SK-N-SH (cell line): ENCODE measurements at regions not wholly inside any gene's neighbourhood (a gene's known extent, or its start where the extent isn't known, plus 50 kb on each side); places are given as distances from the start of the nearest gene placed in this dataset.

Experiments used
- CTCF ChIA-PET: fragments of 300-600, 350-600 bp; formaldehyde crosslinking; extraction: SDS; loops from one replicate; lab custom pipeline; 2021; lab: Yijun Ruan, JAX
- POLR2A ChIA-PET: fragments of 350-600 bp; sonication (Branson Sonifier 250); formaldehyde crosslinking; extraction: SDS; loops from one replicate; lab custom pipeline; 2020; ENCODE audit warnings: antibody characterized with exemption, inconsistent platforms; lab: Yijun Ruan, JAX
- DNase-seq: peaks from one replicate; pipeline ENCODE4 v3.0.0; 2012
- H2AFZ ChIP-seq: fragments of 200-600 bp; sonication (generic); 2 replicates; pipeline ENCODE4 v1.8.1; 2016; ENCODE audit warnings: antibody characterized with exemption, mild to moderate bottlenecking, low read depth
- H3F3A ChIP-seq: fragments of 200-600 bp; sonication (generic); replicated peaks from 2 replicates; pipeline ENCODE3; 2016; ENCODE audit warnings: antibody characterized with exemption, mild to moderate bottlenecking; ENCODE audit not compliant: insufficient read depth
- H3K27ac ChIP-seq, 2 experiments: fragments of 200-500 bp in 1 of 2; fragments of 200-600 bp in 1 of 2; sonication (Bioruptor generic) in 1 of 2; sonication (generic), shearing (Covaris generic) in 1 of 2; 2 replicates each; pipeline versions ENCODE4 v1.5.1 to v1.6.1; 2014 to 2016; ENCODE audit warnings: low read depth in 2 of 2, inconsistent platforms in 1 of 2, low read length in 1 of 2, mild to moderate bottlenecking in 1 of 2, mixed read lengths in 1 of 2
- H3K27me3 ChIP-seq: fragments of 200-600 bp; sonication (generic), shearing (Covaris generic); 2 replicates; pipeline ENCODE4 v1.6.1; 2016; ENCODE audit warnings: mixed run types; ENCODE audit not compliant: insufficient read depth
- H3K36me3 ChIP-seq, 2 experiments: fragments of 200-500 bp in 1 of 2; fragments of 200-600 bp in 1 of 2; sonication (Bioruptor generic) in 1 of 2; sonication (generic) in 1 of 2; replicated peaks in 1 of 2; 2 replicates each; pipeline versions ENCODE3 to v1.5.1; 2014 to 2016; ENCODE audit warnings: low read length in 1 of 2, mild to moderate bottlenecking in 1 of 2; ENCODE audit not compliant: insufficient read depth in 2 of 2, control insufficient read depth in 1 of 2
- H3K4me1 ChIP-seq, 2 experiments: fragments of 200-500 bp in 1 of 2; fragments of 200-600 bp in 1 of 2; sonication (Bioruptor generic) in 1 of 2; sonication (generic), shearing (Covaris generic) in 1 of 2; 2 replicates each; pipeline versions ENCODE4 v1.5.1 to v1.6.1; 2014 to 2016; ENCODE audit warnings: low read depth in 1 of 2, low read length in 1 of 2, mixed run types in 1 of 2; ENCODE audit not compliant: insufficient read depth in 2 of 2, control insufficient read depth in 1 of 2
- H3K4me2 ChIP-seq: fragments of 200-600 bp; sonication (generic), shearing (Covaris generic); 2 replicates; pipeline ENCODE4 v1.6.1; 2017; ENCODE audit warnings: mixed run types
- H3K4me3 ChIP-seq, 2 experiments: fragments of 200-500 bp in 1 of 2; fragments of 200-600 bp in 1 of 2; sonication (Bioruptor generic) in 1 of 2; sonication (generic), shearing (Covaris generic) in 1 of 2; 2 replicates each; pipeline versions ENCODE4 v1.5.1 to v1.8.1; 2014 to 2016; ENCODE audit warnings: low read depth in 2 of 2, inconsistent platforms in 1 of 2, low read length in 1 of 2, mild to moderate bottlenecking in 1 of 2, mixed read lengths in 1 of 2, moderate library complexity in 1 of 2
- H3K79me2 ChIP-seq: fragments of 200-600 bp; sonication (generic); 2 replicates; pipeline ENCODE4 v1.8.1; 2017; ENCODE audit warnings: mild to moderate bottlenecking; ENCODE audit not compliant: insufficient read depth
- H3K9ac ChIP-seq: fragments of 200-600 bp; sonication (generic); 2 replicates; pipeline ENCODE4 v1.6.1; 2017; ENCODE audit warnings: mixed run types
- H3K9me2 ChIP-seq: fragments of 200-600 bp; sonication (generic); 2 replicates; pipeline ENCODE4 v1.6.1; 2017; ENCODE audit warnings: mixed run types
- H3K9me3 ChIP-seq: fragments of 200-600 bp; sonication (generic); 2 replicates; pipeline ENCODE4 v1.6.1; 2017; ENCODE audit warnings: mixed run types, mild to moderate bottlenecking, moderate library complexity
- H4K20me1 ChIP-seq: fragments of 200-600 bp; sonication (generic); 2 replicates; pipeline ENCODE4 v1.6.1; 2017; ENCODE audit warnings: mild to moderate bottlenecking, mixed run types; ENCODE audit not compliant: insufficient read depth
- CHD2 ChIP-seq: fragments of 150-350 bp; IDR thresholded peaks from 2 replicates; pipeline ENCODE4 v1.6.1; 2018; ENCODE audit warnings: low read length; ENCODE audit not compliant: partially characterized antibody
- EP300 ChIP-seq, 2 experiments: IDR thresholded peaks; 2 replicates each; pipeline versions ENCODE4 v1.4.0 to v1.6.1; 2012; ENCODE audit warnings: borderline replicate concordance in 1 of 2, low read depth in 1 of 2, low read length in 1 of 2
- EZH2phosphoT487 ChIP-seq: fragments of 200-600 bp; sonication (generic); IDR thresholded peaks from 2 replicates; pipeline ENCODE4 v1.6.1; 2017; ENCODE audit warnings: low read depth, mixed run types, mild to moderate bottlenecking, antibody characterized with exemption, moderate library complexity, borderline replicate concordance
- FOXJ3 ChIP-seq: sonication (generic); formaldehyde crosslinking; IDR thresholded peaks from 2 replicates; pipeline ENCODE4 v1.5.1; 2020; ENCODE audit warnings: mild to moderate bottlenecking, missing genetic modification reagents
- NFIC ChIP-seq: IDR thresholded peaks from 2 replicates; pipeline ENCODE4 v1.4.0; 2012; ENCODE audit warnings: borderline replicate concordance
- NRF1 ChIP-seq: IDR thresholded peaks from 2 replicates; pipeline ENCODE4 v1.6.1; 2012; ENCODE audit warnings: low read depth, mild to moderate bottlenecking, low read length
- POLR2AphosphoS5 ChIP-seq: IDR thresholded peaks from 2 replicates; pipeline ENCODE4 v1.6.1; 2012; ENCODE audit warnings: low read depth, low read length
- RFX5 ChIP-seq: IDR thresholded peaks from 2 replicates; pipeline ENCODE4 v1.6.1; 2012; ENCODE audit warnings: mild to moderate bottlenecking, improper control_type of control experiment, low read length
- RXRA ChIP-seq: IDR thresholded peaks from 2 replicates; pipeline ENCODE4 v1.4.0; 2012; ENCODE audit warnings: low read depth, mild to moderate bottlenecking, borderline replicate concordance
- SIN3A ChIP-seq: IDR thresholded peaks from 2 replicates; pipeline ENCODE4 v1.6.1; 2012; ENCODE audit warnings: low read depth, mild to moderate bottlenecking, low read length, moderate library complexity, borderline replicate concordance
- SMC3 ChIP-seq: IDR thresholded peaks from 2 replicates; pipeline ENCODE4 v1.6.1; 2012; ENCODE audit warnings: low read depth, low read length, improper control_type of control experiment
- TAF1 ChIP-seq: IDR thresholded peaks from 2 replicates; pipeline ENCODE4 v1.6.1; 2012; ENCODE audit warnings: low read depth, mild to moderate bottlenecking, low read length, moderate library complexity, borderline replicate concordance
- TCF12 ChIP-seq: IDR thresholded peaks from 2 replicates; pipeline ENCODE4 v1.4.0; 2012
- TEAD4 ChIP-seq: IDR thresholded peaks from 2 replicates; pipeline ENCODE4 v1.4.0; 2012; ENCODE audit warnings: mild to moderate bottlenecking, borderline replicate concordance; ENCODE audit not compliant: insufficient read depth
- YY1 ChIP-seq: IDR thresholded peaks from 2 replicates; pipeline ENCODE4 v1.4.0; 2012; ENCODE audit warnings: low read depth, mild to moderate bottlenecking
- WGBS: methylation state at CpG from one replicate; pipeline ENCODE4 v1.1.6; 2017; ENCODE audit warnings: low lambda C conversion rate; 5-methylcytosine and 5-hydroxymethylcytosine counted together
- TF ChIP-seq, protein P1 (sequence below): IDR thresholded peaks from 2 replicates; pipeline ENCODE4 v1.6.1; 2012; ENCODE audit warnings: mild to moderate bottlenecking, low read depth, low read length, moderate library complexity
- TF ChIP-seq, protein P2 (sequence below): IDR thresholded peaks from 2 replicates; pipeline ENCODE4 v1.4.0; 2012; ENCODE audit warnings: low read depth, borderline replicate concordance
- TF ChIP-seq, protein P3 (sequence below): IDR thresholded peaks from 2 replicates; pipeline ENCODE4 v1.4.0; 2012; ENCODE audit warnings: low read depth

DNA sequence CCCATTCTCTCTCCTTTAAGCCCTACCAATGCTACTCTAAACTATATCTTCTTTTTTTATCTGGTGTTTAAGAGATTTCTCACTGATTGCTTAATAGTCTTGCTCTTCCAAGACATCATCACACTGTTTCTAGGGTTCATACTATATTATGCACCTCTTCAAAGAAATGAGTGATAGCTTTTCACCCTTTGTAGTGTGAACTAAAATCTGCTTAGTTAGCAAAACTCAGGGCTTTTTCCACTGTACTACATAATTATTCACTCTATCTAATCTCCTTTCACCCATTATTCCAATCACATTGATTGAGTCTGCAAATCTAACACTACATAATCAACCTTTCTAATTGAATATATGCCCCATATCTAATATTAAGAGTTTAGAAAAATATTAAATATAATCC, 456.0 kb upstream of the SOX9 start:
- no peaks in the 10 kb centered on the region for H3K9me2 ChIP-seq
- no peak overlapping the region for H3K9ac ChIP-seq
- DNase-seq = no peak
- TF ChIP-seq TEAD4 = no peak
- TF ChIP-seq, protein P1, sequence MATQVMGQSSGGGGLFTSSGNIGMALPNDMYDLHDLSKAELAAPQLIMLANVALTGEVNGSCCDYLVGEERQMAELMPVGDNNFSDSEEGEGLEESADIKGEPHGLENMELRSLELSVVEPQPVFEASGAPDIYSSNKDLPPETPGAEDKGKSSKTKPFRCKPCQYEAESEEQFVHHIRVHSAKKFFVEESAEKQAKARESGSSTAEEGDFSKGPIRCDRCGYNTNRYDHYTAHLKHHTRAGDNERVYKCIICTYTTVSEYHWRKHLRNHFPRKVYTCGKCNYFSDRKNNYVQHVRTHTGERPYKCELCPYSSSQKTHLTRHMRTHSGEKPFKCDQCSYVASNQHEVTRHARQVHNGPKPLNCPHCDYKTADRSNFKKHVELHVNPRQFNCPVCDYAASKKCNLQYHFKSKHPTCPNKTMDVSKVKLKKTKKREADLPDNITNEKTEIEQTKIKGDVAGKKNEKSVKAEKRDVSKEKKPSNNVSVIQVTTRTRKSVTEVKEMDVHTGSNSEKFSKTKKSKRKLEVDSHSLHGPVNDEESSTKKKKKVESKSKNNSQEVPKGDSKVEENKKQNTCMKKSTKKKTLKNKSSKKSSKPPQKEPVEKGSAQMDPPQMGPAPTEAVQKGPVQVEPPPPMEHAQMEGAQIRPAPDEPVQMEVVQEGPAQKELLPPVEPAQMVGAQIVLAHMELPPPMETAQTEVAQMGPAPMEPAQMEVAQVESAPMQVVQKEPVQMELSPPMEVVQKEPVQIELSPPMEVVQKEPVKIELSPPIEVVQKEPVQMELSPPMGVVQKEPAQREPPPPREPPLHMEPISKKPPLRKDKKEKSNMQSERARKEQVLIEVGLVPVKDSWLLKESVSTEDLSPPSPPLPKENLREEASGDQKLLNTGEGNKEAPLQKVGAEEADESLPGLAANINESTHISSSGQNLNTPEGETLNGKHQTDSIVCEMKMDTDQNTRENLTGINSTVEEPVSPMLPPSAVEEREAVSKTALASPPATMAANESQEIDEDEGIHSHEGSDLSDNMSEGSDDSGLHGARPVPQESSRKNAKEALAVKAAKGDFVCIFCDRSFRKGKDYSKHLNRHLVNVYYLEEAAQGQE = no peak
- no peak for TF ChIP-seq YY1
- no peak for TF ChIP-seq TCF12
- TF ChIP-seq, protein P2, sequence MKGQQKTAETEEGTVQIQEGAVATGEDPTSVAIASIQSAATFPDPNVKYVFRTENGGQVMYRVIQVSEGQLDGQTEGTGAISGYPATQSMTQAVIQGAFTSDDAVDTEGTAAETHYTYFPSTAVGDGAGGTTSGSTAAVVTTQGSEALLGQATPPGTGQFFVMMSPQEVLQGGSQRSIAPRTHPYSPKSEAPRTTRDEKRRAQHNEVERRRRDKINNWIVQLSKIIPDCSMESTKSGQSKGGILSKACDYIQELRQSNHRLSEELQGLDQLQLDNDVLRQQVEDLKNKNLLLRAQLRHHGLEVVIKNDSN = no peak
- TF ChIP-seq CHD2 = no peak
- no peak for TF ChIP-seq NRF1
- no peak for TF ChIP-seq RFX5
- no peak overlapping the region for H3K27ac ChIP-seq
- H4K20me1 ChIP-seq = no peaks in the 10 kb centered on the region
- H2AFZ ChIP-seq = no peak overlapping the region
- H3K27me3 ChIP-seq = no peaks in the 10 kb centered on the region
- no peaks in the 10 kb centered on the region for H3F3A ChIP-seq
- H3K4me1 ChIP-seq = no peaks in the 10 kb centered on the region
- ChIA-PET CTCF (no interaction called here), POLR2A (no interaction called here)
- H3K36me3 ChIP-seq = no peaks in the 10 kb centered on the region
- H3K79me2 ChIP-seq = no peaks in the 10 kb centered on the region
- no peak overlapping the region for H3K4me2 ChIP-seq
- H3K9me3 ChIP-seq = no peaks in the 10 kb centered on the region
- no peak overlapping the region for H3K4me3 ChIP-seq

DNA sequence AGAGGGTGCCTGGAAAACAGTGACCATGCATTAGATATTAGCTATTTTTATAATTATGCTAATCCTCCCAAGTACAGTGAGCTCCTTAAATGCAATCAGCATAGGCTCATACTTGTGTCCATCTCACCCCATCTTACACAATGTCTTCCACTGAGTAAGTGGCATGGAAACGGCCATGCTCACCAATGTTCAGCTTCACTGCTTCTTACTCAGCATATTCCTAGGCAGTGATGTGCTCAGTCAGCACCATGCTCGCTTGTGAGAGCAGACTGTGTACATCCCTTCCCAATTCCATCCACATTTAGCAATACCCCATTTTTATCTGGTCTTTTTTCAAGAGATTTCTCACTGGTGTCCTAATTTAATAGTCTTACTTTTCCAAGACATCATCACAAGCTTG, 454.8 kb upstream of the SOX9 start:
- Histone ChIP-seq H3K27me3 (no peaks in the 10 kb centered on the region), H3K4me1 (no peaks in the 10 kb centered on the region), H4K20me1 (no peaks in the 10 kb centered on the region), H3F3A (no peaks in the 10 kb centered on the region), H3K9me2 (no peaks in the 10 kb centered on the region), H3K4me3 (no peak overlapping the region), H3K36me3 (no peaks in the 10 kb centered on the region), H3K79me2 (no peaks in the 10 kb centered on the region), H2AFZ (no peak overlapping the region), H3K9me3 (no peaks in the 10 kb centered on the region; the same call in 1 of the 2 replicates), H3K27ac (no peak overlapping the region), H3K4me2 (no peak overlapping the region), H3K9ac (no peak overlapping the region)
- 34% methylated on average over 2 of the region's 2 CpGs for WGBS
- CTCF ChIA-PET = interaction anchor here (0.7 to 1.0 kb wide), 2 partner anchors 9 to 14 kb away, joined by 3 read pairs; no protein-coding TSS in a partner anchor
- POLR2A ChIA-PET = no interaction called here
- DNase-seq = no peak
- no peak for TF ChIP-seq YY1
- TF ChIP-seq, protein P3, sequence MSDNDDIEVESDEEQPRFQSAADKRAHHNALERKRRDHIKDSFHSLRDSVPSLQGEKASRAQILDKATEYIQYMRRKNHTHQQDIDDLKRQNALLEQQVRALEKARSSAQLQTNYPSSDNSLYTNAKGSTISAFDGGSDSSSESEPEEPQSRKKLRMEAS = no peak
- TF ChIP-seq EP300 (IDR thresholded peaks at IDR 0.05; ENCODE audit: borderline replicate concordance in 1 of 2, low read depth in 1 of 2, low read length in 1 of 2) = no peak
- TF ChIP-seq POLR2AphosphoS5 = no peak
- no peak for TF ChIP-seq TAF1
- TF ChIP-seq NFIC = no peak
- no peak for TF ChIP-seq NRF1
- TF ChIP-seq, protein P1 = no peak
- TF ChIP-seq TEAD4 = no peak
- TF ChIP-seq SIN3A = no peak
- no peak for TF ChIP-seq CHD2
- no peak for TF ChIP-seq RXRA
- TF ChIP-seq FOXJ3 (CRISPR knock-in tag) = no peak
- TF ChIP-seq SMC3 = no peak
- no peak for TF ChIP-seq EZH2phosphoT487
